OCI-LY1 (cell line): ENCODE measurements at regions not wholly inside any gene's neighbourhood (a gene's known extent, or its start where the extent isn't known, plus 50 kb on each side); places are given as distances from the start of the nearest gene placed in this dataset.
"Not testable (repeated sequence)": the region's sequence is repeated elsewhere in the genome, so short reads cannot be mapped to it uniquely, and the experiment has no call there.

Experiments used
- H2AFZ ChIP-seq: fragments of 200-600 bp; sonication (generic), shearing (Covaris generic); 2 replicates; pipeline ENCODE4 v1.6.0; 2014; ENCODE audit warnings: antibody characterized with exemption, mild to moderate bottlenecking, low read length
- H3F3A ChIP-seq: fragments of 200-600 bp; sonication (generic), shearing (Covaris generic); 2 replicates; pipeline ENCODE4 v1.6.0; 2014; ENCODE audit warnings: mild to moderate bottlenecking, antibody characterized with exemption, low read length, moderate library complexity; ENCODE audit not compliant: insufficient read depth
- H3K27ac ChIP-seq: fragments of 200-600 bp; sonication (generic); 2 replicates; pipeline ENCODE4 v1.5.1; 2014; ENCODE audit warnings: low read length, mixed run types, mild to moderate bottlenecking, low read depth; ENCODE audit not compliant: poor library complexity, severe bottlenecking
- H3K27me3 ChIP-seq: fragments of 200-600 bp; sonication (generic); 2 replicates; pipeline ENCODE4 v1.6.0; 2014; ENCODE audit warnings: antibody characterized with exemption, mild to moderate bottlenecking, low read length, moderate library complexity; ENCODE audit not compliant: insufficient read depth
- H3K36me3 ChIP-seq: fragments of 200-600 bp; sonication (generic); 2 replicates; pipeline ENCODE4 v1.6.1; 2014; ENCODE audit warnings: mild to moderate bottlenecking, antibody characterized with exemption, low read length, moderate library complexity, mixed read lengths; ENCODE audit not compliant: insufficient read depth
- H3K4me1 ChIP-seq: fragments of 200-600 bp; sonication (generic); 2 replicates; pipeline ENCODE4 v1.5.1; 2014; ENCODE audit warnings: mild to moderate bottlenecking, low read length, moderate library complexity; ENCODE audit not compliant: insufficient read depth, severe bottlenecking
- H3K4me2 ChIP-seq: fragments of 200-600 bp; sonication (generic), shearing (Covaris generic); 2 replicates; pipeline ENCODE4 v1.6.1; 2014; ENCODE audit warnings: low read length
- H3K4me3 ChIP-seq: fragments of 200-600 bp; sonication (generic); 2 replicates; pipeline ENCODE4 v1.5.1; 2014; ENCODE audit warnings: low read length, low read depth, mild to moderate bottlenecking, mixed read lengths; ENCODE audit not compliant: poor library complexity, severe bottlenecking
- H3K79me2 ChIP-seq: fragments of 200-600 bp; shearing (Covaris generic); 2 replicates; pipeline ENCODE4 v1.6.1; 2016; ENCODE audit warnings: mixed run types, low read length, mixed read lengths; ENCODE audit not compliant: insufficient read depth
- H3K9ac ChIP-seq: fragments of 200-600 bp; sonication (generic), shearing (Covaris generic); 2 replicates; pipeline ENCODE4 v1.6.1; 2014; ENCODE audit warnings: mild to moderate bottlenecking, low read length, mixed read lengths
- H3K9me2 ChIP-seq: fragments of 200-600 bp; sonication (generic), shearing (Covaris generic); 2 replicates; pipeline ENCODE4 v1.6.1; 2014; ENCODE audit warnings: low read depth, mild to moderate bottlenecking, low read length, mixed read lengths
- H3K9me3 ChIP-seq: fragments of 200-600 bp; shearing (Covaris generic); 2 replicates; pipeline ENCODE4 v1.6.1; 2014; ENCODE audit warnings: low read length, mixed read lengths
- H4K20me1 ChIP-seq: fragments of 200-600 bp; sonication (generic), shearing (Covaris generic); 2 replicates; pipeline ENCODE4 v1.6.0; 2016; ENCODE audit warnings: mild to moderate bottlenecking, low read length; ENCODE audit not compliant: insufficient read depth
- EZH2 ChIP-seq: fragments of 200-600 bp; sonication (generic), shearing (Covaris generic); IDR thresholded peaks from 2 replicates; pipeline ENCODE4 v1.8.0; 2017; ENCODE audit warnings: borderline replicate concordance, mixed run types, mild to moderate bottlenecking, antibody characterized with exemption, low read length, moderate library complexity, mixed read lengths
- TF ChIP-seq, protein P1 (sequence below): fragments of 200-600 bp; sonication (generic), shearing (Covaris generic); IDR thresholded peaks from 2 replicates; pipeline ENCODE4 v1.5.1; 2017; ENCODE audit warnings: mild to moderate bottlenecking, antibody characterized with exemption, low read length, moderate library complexity, mixed read lengths

DNA sequence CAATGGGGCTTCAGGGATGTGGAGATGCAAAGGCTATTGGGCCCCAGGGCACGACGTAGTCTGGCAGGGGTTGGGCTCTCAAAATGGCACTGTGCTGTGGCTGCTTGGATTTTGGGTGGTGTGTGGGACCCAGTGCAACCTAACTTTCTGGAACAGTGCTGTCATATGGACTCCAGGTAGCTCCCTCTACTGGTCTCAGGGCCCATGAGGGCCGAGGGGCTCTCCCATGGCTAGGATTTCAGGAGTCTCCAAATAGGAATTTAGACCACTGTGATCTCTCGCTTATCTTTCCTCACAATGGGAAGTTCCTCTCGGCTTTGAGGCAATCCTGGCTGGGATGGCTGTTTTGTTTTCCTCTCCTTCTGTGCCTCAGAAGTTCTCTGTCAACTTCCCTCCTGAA is 68.2 kb upstream of the MUCL1 start:
- peaks cover 3% of the 10 kb centered on the region; the same call in 1 of the 2 replicates for H3K9me3 ChIP-seq
- H3K4me1 ChIP-seq, result no peaks in the 10 kb centered on the region
- no peak overlapping the region for H3K9ac ChIP-seq
- no peak overlapping the region for H3K4me2 ChIP-seq
- H3F3A ChIP-seq, result no peaks in the 10 kb centered on the region
- H3K36me3 ChIP-seq, result no peaks in the 10 kb centered on the region
- no peak overlapping the region for H3K27ac ChIP-seq
- no peak overlapping the region for H2AFZ ChIP-seq
- TF ChIP-seq, protein P1, sequence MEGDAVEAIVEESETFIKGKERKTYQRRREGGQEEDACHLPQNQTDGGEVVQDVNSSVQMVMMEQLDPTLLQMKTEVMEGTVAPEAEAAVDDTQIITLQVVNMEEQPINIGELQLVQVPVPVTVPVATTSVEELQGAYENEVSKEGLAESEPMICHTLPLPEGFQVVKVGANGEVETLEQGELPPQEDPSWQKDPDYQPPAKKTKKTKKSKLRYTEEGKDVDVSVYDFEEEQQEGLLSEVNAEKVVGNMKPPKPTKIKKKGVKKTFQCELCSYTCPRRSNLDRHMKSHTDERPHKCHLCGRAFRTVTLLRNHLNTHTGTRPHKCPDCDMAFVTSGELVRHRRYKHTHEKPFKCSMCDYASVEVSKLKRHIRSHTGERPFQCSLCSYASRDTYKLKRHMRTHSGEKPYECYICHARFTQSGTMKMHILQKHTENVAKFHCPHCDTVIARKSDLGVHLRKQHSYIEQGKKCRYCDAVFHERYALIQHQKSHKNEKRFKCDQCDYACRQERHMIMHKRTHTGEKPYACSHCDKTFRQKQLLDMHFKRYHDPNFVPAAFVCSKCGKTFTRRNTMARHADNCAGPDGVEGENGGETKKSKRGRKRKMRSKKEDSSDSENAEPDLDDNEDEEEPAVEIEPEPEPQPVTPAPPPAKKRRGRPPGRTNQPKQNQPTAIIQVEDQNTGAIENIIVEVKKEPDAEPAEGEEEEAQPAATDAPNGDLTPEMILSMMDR, result no peak
- no peak for TF ChIP-seq EZH2
- H3K9me2 ChIP-seq, result no peaks in the 10 kb centered on the region; the same call in 1 of the 2 replicates
- no peaks in the 10 kb centered on the region for H3K79me2 ChIP-seq
- H4K20me1 ChIP-seq, result no peaks in the 10 kb centered on the region
- H3K4me3 ChIP-seq, result no peak overlapping the region
- no peaks in the 10 kb centered on the region for H3K27me3 ChIP-seq

DNA sequence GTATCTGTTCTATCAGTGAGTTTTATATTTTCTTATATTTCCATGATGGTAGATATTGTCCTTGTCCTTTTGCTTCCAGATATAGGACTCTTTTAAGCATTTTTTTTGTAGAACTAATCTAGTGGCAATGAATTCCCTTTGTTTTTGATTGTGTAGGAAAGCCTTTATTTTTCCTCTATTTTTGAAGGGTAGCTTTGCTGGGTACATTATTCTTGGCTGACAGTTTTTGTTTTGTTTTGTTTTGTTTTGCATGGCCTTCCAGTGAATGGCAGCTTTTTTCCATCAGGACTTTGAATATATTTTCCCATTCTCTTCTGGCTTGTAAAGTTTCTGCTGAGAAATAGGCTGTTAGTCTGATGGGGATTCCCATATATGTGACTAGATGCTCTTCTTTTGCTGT is 70.2 kb upstream of the MUCL1 start:
- Histone ChIP-seq H3K36me3 (no peaks in the 10 kb centered on the region), H3K4me2 (no peak overlapping the region), H3F3A (no peaks in the 10 kb centered on the region), H3K27ac (no peak overlapping the region), H4K20me1 (no peaks in the 10 kb centered on the region), H3K9ac (no peak overlapping the region), H3K27me3 (no peaks in the 10 kb centered on the region), H3K4me3 (no peak overlapping the region), H3K4me1 (no peaks in the 10 kb centered on the region), H3K79me2 (no peaks in the 10 kb centered on the region), H2AFZ (no peak overlapping the region), H3K9me2 (no peaks in the 10 kb centered on the region; the same call in 1 of the 2 replicates), H3K9me3 (peaks cover 3% of the 10 kb centered on the region; the same call in 1 of the 2 replicates)
- TF ChIP-seq EZH2, result no peak
- TF ChIP-seq, protein P1, result no peak

DNA sequence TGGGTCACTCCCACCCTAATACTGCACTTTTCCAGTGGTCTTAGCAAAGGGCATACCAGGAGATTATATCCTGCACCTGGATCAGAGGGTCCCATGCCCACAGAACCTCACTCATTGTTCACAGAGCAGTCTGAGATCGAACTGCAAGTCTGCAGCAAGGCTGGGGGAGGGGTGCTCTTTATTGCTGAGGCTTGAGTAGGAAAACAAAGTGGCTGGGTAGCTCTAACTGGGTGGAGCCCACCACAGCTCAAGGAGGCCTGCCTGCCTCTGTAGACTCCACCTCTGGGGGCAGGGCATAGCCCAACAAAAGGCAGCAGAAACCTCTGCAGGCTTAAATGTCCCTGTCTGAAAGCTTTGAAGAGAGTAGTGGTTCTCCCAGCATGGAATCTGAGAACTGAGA is 77.3 kb upstream of the MUCL1 start:
- not testable (repeated sequence) for H3K9me2 ChIP-seq, H3K9ac ChIP-seq, H2AFZ ChIP-seq, H3K9me3 ChIP-seq, H3K27ac ChIP-seq, H3K4me3 ChIP-seq, H3K4me1 ChIP-seq, H3F3A ChIP-seq, H3K36me3 ChIP-seq, H3K79me2 ChIP-seq, H3K4me2 ChIP-seq, H4K20me1 ChIP-seq, H3K27me3 ChIP-seq

DNA sequence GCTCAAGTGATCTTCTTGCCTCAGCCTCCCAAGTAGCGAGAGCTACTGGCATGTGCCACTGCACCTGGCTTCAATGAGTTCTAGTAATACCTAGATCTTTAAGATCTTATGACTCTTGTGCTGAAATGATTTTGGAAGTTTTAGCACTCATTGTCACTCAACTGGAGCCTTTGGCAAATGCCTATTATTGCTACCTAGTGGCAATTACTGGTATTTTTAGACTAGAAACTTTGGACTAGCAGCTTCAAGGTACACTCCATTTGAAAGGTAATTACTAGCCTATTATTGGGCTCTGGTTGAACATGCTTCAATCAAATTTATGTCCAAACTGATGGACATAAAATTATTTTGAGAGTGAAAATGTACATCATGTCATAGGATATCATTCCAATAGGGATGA is 80.7 kb upstream of the MUCL1 start:
- TF ChIP-seq EZH2, result no peak
- TF ChIP-seq, protein P1, result no peak

More for the DNA sequence above, 80.7 kb upstream of the MUCL1 start:
- H3K9me2 ChIP-seq, result no peaks in the 10 kb centered on the region
- no peak overlapping the region for H2AFZ ChIP-seq
- H3K4me3 ChIP-seq, result no peak overlapping the region
- no peaks in the 10 kb centered on the region for H3K36me3 ChIP-seq
- H3K4me2 ChIP-seq, result no peak overlapping the region
- H3K4me1 ChIP-seq, result no peaks in the 10 kb centered on the region
- no peaks in the 10 kb centered on the region for H3K79me2 ChIP-seq
- H3K27ac ChIP-seq, result no peak overlapping the region
- H3F3A ChIP-seq, result no peaks in the 10 kb centered on the region
- H3K9ac ChIP-seq, result no peak overlapping the region
- H4K20me1 ChIP-seq, result no peaks in the 10 kb centered on the region
- no peaks in the 10 kb centered on the region for H3K9me3 ChIP-seq
- H3K27me3 ChIP-seq, result no peaks in the 10 kb centered on the region
